Brain microvascular endothelial cell (primary cell): ENCODE measurements at regions not wholly inside any gene's neighbourhood (a gene's known extent, or its start where the extent isn't known, plus 50 kb on each side); places are given as distances from the start of the nearest gene placed in this dataset.
"Not testable (repeated sequence)": the region's sequence is repeated elsewhere in the genome, so short reads cannot be mapped to it uniquely, and the experiment has no call there.

Source experiments
- DNase-seq: peaks from one replicate; pipeline ENCODE4 v3.0.0-alpha.2; 2020
- H3K27ac ChIP-seq: fragments of 250-450 bp; sonication (Bioruptor Pico); 2 replicates; pipeline ENCODE4 v1.5.1; 2020; ENCODE audit warnings: mild to moderate bottlenecking, moderate library complexity
- H3K27me3 ChIP-seq: fragments of 250-450 bp; sonication (Bioruptor Pico); replicated peaks from 2 replicates; pipeline ENCODE4 v1.5.1; 2020; ENCODE audit warnings: mild to moderate bottlenecking
- H3K36me3 ChIP-seq: fragments of 250-450 bp; sonication (Bioruptor Pico); replicated peaks from 2 replicates; pipeline ENCODE4 v1.5.1; 2020; ENCODE audit warnings: mild to moderate bottlenecking
- H3K4me3 ChIP-seq: 2 replicates; pipeline ENCODE4 v1.5.1; 2011; ENCODE audit warnings: low read depth, mild to moderate bottlenecking, control low read depth, low read length, moderate library complexity
- CTCF ChIP-seq: IDR thresholded peaks from 2 replicates; pipeline ENCODE4 v1.5.1; 2011; ENCODE audit warnings: low read depth, mild to moderate bottlenecking, moderate library complexity, low read length, control low read depth, inconsistent platforms; ENCODE audit errors: missing control alignments
- in situ Hi-C: cut with HindIII; loops from 2 replicates; pipeline ENCODE4 v1.10.0; 2017; ENCODE audit warnings: low sequenced_read_pairs, low pct_ligation_motif_present

DNA sequence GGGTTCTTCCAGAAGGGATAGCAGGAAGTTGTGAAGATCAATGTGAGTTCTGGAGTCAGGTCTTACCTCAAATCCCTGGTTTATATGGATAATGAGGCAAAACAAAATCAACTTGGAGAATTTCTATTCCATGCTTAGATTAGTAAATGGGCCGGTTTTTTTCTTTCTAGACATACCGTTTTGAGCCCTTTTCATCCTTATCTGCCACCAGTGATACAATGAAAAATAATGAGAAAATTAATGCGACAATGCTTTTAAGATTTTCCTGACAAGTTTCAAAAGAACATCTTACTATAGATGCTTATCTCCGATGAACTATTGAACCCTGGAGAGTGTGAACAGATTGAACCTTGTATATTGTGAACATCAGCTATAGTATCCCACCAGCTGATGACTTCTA is 262.7 kb downstream of the BTG1 start:
- H3K4me3 ChIP-seq, result no peak overlapping the region
- H3K27ac ChIP-seq, result no peak overlapping the region
- no peak for DNase-seq
- TF ChIP-seq CTCF, result no peak
- H3K27me3 ChIP-seq, result no peaks in the 10 kb centered on the region
- in situ Hi-C loops, result no loop called here
- H3K36me3 ChIP-seq, result no peaks in the 10 kb centered on the region

- no peak overlapping the region for H3K27ac ChIP-seq
- no peak for DNase-seq
- no peak for TF ChIP-seq CTCF
- H3K4me3 ChIP-seq, result no peak overlapping the region
- no peaks in the 10 kb centered on the region for H3K36me3 ChIP-seq
- H3K27me3 ChIP-seq, result no peaks in the 10 kb centered on the region
- in situ Hi-C loops, result no loop called here
These were observed 265.1 kb downstream of the BTG1 start for GRCh38 chr12:91880528-91880927.

- TF ChIP-seq CTCF, result no peak
- Histone ChIP-seq H3K27me3 (no peaks in the 10 kb centered on the region), H3K4me3 (no peak overlapping the region), H3K27ac (no peak overlapping the region), H3K36me3 (no peaks in the 10 kb centered on the region)
- no peak for DNase-seq
- in situ Hi-C loops, result no loop called here
These were observed 268.0 kb downstream of the BTG1 start for GRCh38 chr12:91877456-91878235.

DNA sequence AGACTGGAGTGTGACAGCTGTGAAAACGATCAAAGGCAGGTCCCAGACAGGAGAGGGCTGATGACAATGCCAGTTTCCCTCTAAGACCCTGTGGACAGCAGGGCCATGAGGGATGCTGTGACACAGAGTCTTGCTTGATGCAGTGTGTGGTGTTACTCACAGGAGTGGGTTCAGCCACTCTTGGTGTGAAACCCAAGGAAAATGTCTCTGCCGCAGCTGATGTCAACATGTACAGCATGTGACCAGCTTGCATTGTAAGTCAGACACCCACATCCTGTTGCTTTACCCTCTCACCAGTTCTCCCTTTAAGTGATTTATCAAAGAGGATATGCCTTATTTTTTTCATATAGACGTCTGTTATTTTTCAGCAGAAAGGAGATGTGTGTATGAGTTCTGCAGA is 268.6 kb downstream of the BTG1 start:
- DNase-seq, result peak; percentile 76
- Histone ChIP-seq H3K27me3 (no peaks in the 10 kb centered on the region), H3K27ac (no peak overlapping the region), H3K4me3 (no peak overlapping the region), H3K36me3 (no peaks in the 10 kb centered on the region)
- in situ Hi-C loops, result no loop called here
- no peak for TF ChIP-seq CTCF

DNA sequence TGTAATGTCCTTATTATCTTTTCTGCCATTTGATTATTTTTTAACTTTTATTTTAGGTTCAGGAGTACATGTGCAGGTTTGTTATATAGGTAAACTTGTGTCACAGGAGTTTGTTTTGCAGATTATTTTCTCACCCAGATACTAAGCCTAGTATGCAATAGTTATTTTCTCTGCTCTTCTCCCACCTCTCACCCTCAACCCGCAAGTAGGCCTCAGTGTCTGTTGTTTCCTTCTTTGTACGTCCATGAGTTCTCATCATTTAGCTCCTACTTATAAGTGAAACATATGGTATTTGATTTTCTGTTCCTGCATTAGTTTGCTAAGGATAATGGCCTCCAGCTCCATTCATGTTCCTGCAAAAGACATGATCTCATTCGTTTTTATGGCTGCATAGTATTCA is 270.0 kb downstream of the BTG1 start:
- DNase-seq, H3K36me3 ChIP-seq, H3K4me3 ChIP-seq, H3K27ac ChIP-seq, in situ Hi-C loops, H3K27me3 ChIP-seq: not testable (repeated sequence)

GRCh38 chr12:91874086-91874865 is 271.4 kb downstream of the BTG1 start:
- no peak overlapping the region for H3K27ac ChIP-seq

More at GRCh38 chr12:91874086-91874865, 271.4 kb downstream of the BTG1 start:
- in situ Hi-C loops, result no loop called here
- H3K27me3 ChIP-seq, result no peaks in the 10 kb centered on the region
- TF ChIP-seq CTCF, result no peak
- no peak for DNase-seq
- H3K4me3 ChIP-seq, result no peak overlapping the region
- H3K36me3 ChIP-seq, result no peaks in the 10 kb centered on the region
